HG03039 (cell line): ENCODE measurements at regions not wholly inside any gene's neighbourhood (a gene's known extent, or its start where the extent isn't known, plus 50 kb on each side); places are given as distances from the start of the nearest gene placed in this dataset.
"Not testable (repeated sequence)": the region's sequence is repeated elsewhere in the genome, so short reads cannot be mapped to it uniquely, and the experiment has no call there.

Source experiments
- ATAC-seq: cut with Tn5 transposase; IDR thresholded peaks from one replicate; pipeline ENCODE4 v1.9.1; 2021; ENCODE audit warnings: mild to moderate bottlenecking, moderate library complexity; ENCODE audit not compliant: unreplicated experiment

DNA sequence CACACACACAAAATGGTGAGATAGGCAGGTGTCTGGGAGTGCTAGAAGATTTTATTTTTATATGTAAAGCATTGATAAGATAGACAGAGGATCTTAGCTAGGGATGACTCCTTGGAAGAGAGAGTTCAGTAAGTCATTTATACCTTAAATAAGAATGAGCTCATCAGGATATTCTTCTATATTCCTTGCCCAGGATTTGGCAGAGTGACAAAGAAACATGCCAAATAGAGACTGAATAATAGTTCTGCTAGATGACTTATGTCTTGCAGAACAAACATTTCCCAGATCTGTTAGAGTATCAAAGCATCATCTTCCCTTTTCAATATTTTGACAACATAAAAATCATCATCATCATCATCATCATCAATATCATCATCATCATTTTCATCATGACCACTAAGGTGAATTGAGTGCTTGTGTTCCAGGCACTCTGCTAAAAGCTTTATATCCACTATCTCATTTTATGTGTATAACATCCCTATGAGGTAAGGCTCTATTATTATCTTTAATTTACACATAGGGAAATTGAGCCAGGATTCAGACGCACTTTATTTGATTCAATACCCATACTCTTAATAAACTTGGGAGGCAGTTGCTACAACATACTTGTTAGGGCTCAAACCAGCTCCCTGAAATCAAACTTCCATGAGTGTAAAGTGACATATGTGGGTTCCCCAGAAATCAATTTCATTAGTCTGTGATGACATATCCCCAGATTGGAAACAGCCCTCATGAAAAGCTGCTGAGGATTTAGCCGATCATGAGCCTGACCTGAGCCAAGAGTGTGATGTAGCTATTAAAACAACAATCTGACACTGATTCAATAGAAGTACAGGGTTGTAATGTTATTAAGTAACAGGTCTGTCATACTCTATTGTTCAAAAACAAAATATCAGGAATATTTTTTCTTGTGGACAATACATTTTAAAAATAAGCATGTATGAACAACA lies 176.3 kb upstream of the SEMA6A start:
- no peak for ATAC-seq

DNA sequence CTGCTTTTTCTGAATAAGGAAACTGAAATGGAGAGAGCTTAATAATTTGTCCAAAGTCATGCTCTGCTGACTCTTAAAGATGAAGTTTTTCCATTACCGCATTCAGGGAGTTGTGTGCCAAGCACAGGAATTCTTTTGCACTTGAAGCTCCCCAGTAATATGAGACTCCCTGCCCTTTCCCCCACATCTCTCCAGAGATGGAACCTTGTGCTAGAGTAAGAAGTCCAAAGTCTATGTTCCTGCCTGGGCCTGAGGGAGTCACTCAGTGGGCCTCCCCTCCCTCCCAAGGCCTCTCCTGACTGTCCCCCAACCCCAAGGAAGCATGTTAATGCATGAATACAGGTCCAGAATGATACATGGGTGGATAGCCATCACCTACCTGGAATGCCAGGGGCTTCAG lies 173.3 kb upstream of the SEMA6A start:
- no peak for ATAC-seq

DNA sequence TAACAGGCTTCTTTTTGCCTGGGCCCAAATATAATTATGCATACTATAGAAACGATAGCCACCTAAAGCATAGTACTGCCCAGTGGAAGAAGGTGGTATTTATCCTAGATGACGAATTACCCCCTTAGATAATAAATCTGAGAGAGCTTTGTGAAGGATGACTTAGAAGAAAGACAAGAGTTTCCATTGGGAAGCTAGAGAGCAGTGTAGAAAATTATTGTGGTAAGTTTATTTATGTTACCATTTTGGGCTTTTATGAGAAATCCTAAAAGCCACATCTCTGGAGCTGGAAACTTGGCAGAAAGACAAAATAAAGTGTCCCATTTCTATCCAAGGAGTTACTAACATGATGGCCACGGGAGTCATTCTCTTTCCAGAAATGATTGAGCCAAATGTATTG lies 172.0 kb upstream of the SEMA6A start:
- no peak for ATAC-seq

DNA sequence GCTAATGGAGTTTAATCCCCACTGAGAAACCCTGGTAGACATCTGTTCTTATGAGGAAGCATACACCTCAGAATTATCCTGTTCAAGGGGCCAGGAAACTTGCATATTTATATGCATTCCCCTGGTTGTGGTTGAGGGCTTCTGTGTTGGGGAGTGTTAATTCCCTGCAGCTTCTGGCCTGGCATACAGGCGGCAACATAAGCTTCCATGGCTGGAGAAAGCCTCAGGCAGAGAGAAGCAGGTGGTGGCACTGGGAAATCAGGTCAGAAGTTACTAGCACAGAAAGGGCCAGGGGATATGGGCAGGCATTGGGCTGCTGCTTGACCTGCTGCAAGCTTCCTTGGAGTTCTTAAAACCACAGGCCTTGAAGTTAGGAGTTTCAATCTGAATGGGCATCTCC lies 166.1 kb upstream of the SEMA6A start:
- no peak for ATAC-seq

DNA sequence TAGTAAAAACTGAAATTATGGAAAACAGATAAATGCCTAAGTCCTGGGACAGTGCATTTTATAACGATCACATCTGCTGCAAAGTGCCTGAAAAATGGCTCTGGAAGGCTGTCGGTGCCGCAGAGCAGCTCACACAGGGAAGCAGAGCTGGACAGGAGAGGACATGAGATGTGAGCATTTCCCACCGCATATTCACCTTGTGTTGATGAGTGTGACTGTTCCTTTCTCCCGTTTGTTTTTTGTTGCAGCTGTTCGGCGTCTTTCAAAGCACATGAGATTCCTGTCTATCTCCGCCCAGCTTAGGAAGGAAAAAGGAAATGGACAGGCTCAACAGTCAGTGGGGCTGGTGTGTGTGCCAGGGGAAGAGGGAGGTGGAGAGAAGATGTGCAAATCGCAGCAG lies 164.9 kb upstream of the SEMA6A start:
- no peak for ATAC-seq

DNA sequence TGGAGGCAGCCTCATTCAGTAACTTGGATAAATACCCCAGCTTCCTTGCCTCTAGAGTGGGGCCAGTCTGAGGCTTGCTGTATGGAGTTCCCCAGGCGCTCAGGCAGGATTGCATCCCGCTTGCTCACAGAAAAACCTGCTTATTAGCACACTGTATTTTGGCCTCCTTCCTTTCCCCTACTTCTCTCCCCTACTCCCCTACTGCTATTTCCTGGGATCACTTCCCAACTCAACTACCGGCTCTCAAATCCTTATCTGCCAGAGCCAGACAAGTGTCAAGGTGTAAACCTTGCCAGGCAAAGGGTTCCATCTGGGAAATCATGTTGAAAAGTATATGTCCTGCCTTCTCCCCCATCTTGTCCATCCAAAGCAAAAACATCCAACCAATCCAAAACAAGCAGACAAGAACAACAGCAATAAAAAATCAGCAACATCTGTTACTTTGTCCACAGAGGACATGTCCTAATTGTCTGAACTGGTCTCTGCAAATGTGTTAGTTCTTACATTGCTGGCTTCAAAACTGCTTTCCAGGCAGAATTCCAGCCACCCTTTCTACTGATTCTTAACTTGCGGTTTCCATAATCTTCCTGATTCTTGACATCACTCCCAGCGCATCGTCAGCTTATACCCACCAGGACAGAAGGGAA lies 164.1 kb upstream of the SEMA6A start:
- no peak for ATAC-seq

DNA sequence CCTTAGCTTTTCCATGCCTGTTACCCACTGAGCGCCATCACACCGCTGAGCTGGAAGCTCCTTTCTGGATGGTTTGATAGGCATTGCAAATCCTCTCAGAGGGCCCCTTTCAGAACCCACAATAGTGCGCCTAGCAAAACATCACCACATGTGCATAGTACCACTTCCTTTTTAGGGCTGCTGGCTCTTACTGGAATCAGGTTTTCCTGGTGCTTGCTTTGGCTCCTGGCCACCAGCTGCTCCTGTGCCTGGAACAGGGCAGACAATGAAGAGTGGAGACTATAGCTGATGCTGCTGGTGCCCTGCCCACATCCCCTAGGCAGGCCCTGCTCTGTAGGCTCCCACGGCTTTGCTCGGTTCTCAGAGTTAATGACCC lies 163.6 kb upstream of the SEMA6A start:
- no peak for ATAC-seq

DNA sequence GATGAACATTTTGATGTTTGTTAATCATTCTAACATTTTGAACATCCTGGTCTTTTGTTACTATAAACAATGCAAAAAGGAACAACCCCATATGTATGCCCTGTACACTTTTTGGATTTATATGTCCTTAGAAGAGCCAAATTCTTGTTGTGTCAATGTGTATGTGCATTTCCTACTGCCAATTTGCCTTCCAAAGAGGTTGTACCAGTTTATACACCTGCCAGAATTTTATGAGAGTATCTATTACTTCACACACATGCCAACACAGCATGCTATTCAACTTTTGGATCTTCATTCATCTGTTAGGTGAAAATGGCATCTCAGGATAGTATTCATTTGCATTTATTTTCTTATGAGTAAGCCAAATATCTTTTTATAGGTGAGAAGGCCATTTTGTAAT lies 162.0 kb upstream of the SEMA6A start:
- no peak for ATAC-seq

DNA sequence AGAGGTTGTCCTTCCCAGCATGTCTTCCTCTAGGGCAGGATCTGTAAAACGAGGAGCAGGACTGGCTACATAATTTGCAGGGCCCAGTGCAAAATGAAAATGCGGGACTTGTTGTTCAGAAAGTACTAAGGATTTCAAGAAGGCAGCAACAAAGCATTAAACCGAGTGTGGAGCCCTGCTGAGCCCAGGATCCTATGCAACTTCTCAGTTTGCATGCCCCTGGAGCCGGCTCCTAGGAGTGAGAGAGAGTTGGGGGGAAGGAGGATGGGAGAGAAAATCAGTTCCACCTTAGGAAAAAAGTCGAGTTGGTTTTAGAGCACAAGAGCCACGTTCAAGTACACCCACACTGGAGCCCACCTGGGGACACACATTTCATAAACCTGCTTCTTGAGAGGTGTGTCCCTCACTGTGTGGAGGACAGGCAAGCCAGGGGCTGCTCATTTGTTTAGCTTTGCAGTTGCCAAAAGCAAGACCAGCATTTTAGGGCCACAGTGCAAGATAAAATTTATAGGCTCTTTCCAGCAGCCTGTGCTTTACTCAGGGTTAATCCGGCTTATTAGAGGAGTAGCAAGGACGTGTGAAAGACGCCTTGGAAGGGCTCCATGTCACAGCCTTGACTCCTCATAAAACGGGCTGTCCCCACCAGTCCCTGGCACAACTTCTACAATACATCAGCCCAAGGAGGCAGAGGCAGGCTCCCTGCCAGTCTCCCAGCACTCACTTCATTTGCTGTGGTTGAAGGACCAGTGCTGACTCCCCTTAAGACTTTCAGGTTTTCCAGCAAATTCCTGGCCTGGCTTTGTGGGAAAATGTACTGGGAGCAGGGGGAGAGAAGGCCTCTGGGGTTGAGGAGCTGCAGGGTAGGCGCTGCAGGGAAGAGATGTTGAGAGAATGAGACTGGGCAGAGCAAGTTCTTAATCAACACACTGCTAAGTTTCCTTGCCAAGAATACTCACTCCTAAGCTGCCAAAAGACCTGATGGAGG lies 159.7 kb upstream of the SEMA6A start:
- no peak for ATAC-seq

DNA sequence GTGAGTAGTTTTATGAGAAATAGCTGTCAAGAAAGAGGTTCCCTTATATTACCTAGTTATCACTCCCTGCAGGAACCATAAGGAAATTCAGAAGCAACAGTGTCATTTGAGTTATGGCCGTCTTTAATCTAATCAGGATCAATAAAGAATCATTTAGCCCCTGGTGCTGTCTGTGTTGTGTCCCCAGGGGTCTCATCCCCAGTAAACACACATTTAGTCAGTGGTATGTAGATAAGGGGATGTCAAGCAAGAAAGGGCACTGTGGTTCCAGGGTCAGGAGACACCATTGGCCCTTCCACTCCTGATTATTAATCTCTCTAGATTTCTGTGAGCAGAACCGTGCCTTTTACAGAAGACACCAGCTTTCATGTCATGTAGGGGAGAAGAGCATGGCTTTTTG lies 158.0 kb upstream of the SEMA6A start:
- ATAC-seq: no peak

DNA sequence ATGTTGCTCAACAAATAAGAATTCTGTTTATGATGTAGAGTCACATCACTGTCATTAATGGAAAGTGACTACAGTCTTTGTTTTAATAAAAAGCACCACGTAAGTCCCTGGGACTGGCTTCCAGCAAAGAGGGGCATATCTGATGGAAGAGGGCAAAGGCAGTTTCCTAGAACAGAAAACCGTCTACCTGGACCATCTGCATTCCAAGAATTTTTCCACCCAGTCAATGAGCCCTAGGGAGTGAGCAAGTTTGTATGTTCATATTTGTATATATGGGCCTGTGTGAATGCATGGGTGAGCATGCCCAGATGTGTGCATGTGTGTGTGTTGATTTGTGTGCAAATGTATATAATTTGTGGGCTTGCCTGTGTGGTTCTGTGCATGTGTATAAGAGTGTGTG lies 156.8 kb upstream of the SEMA6A start:
- ATAC-seq: no peak

DNA sequence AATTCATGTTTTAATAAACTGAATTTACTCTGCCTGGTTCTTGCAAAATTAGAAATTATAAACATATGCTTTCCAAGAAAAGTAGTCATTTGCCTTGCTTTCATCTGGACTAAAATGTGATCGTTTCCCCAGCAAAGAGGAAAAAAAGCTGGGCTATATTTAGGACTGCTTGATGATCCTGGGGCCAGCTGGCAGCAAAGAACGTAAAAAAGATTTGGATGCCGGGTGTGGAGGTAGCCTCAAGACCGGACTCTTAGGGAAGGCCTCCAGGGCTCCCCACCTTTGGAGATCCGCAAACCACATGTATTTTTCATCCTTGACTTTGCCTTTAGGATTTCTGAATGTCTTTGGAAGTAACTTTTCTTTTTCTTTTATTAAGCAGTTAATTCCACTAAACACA lies 156.1 kb upstream of the SEMA6A start:
- ATAC-seq: no peak

DNA sequence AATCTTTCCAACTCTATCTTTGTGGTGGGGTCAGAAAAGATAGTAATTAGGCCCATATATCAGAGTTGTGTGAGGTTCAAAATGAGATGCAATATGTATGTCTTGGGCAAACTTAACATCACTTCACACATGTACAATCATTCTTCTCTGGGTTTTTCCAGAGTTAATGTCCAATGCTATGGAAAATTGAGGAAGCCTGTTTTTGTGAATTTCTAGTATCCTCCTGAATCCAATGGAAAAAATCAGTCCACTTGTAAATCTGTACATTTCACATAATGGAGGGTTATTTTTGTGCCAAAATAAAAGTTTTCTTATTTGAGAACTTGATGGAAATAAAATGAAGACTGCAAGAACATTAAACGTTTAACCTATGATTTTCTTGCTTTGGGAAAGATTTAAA lies 155.6 kb upstream of the SEMA6A start:
- no peak for ATAC-seq

DNA sequence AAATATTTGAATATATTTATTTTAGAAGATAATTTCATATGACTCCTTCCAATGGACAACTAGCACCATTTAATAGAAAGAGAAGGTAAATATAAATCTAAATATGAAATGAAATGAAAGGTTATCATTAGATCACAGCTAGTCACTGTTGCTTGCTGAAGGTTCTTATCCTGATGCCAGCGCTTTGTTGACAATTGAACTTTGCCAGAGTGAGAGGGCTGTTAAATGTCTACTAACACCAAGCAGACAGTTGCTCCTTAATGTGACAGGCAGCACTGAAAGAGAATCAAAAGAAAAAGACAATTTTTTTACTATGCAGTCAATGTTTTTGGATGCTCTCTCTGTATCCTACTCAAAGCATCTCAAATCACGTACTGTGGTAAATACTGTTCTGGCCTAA lies 152.6 kb upstream of the SEMA6A start:
- no peak for ATAC-seq

DNA sequence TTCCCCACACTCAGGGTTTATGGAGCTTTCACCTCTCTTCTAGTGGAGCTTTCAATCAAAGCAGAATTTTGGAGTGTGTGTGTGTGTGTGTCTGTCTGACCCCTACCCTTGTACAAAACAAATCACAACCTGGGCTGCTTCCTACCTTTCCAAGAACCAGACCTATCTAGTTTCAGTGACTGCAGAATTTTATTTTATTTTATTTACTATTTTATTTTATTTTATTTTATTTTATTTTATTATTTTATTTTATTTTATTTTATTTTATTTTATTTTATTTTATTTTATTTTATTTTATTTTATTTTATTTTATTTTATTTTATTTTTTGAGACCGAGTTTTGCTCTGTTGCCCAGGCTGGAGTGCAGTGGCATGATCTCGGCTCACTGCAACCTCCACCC lies 151.6 kb upstream of the SEMA6A start:
- not testable (repeated sequence) for ATAC-seq

DNA sequence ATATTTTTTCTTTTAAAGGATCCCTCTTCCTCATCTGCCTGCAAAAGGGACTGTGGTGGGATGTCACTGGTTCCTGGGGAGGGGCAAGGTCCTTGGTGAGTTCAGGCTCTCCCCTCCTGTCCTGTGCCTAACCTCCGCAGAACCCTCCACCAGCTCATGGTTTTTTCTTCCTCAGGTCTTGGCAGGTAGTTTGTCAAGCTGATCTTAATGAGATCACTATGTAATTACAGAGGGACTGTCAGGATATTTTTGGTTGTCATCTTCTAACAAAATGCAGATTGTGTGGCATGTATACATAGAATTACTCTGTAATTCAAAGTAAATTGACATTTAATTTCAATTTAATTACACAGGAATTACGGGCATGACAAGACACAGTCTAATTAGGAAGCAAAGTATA lies 150.3 kb upstream of the SEMA6A start:
- no peak for ATAC-seq

DNA sequence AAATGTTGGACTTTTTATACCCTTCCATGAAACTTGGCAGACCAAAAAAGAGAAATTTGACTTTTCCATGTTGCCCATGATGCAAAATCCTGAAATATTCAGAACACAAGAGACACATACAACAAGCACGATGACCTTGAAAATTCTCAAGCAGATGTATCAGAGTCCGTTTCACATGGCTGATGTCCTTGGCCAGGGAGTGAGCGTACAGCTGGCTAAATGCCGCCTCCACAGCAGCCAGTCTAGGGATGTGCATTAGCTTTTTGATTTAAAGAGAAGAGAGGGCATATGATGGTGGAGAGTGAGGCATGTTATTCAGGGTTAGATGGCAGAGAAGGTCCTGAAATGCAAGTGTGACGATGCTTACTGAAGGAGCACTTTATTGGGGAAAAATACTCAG lies 148.0 kb upstream of the SEMA6A start:
- ATAC-seq: no peak

DNA sequence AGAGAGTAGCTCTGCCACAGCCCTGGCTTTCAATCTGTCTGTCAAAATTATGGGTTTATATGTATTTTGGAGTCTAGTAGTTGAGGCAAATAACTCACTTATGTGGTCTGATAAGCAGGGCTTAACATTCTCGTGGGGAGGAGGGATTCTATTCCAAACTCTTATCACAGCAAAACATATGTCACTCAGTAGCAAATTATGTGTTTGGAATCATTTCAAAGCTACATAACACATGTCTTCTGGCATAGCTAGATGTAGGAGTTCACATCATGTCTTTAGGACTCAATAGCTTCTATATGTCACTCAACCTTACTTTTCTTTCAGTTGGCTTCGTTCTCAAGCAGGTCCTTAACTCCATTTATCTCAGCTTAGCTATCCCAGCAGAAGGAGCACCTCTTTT lies 144.5 kb upstream of the SEMA6A start:
- ATAC-seq: no peak

DNA sequence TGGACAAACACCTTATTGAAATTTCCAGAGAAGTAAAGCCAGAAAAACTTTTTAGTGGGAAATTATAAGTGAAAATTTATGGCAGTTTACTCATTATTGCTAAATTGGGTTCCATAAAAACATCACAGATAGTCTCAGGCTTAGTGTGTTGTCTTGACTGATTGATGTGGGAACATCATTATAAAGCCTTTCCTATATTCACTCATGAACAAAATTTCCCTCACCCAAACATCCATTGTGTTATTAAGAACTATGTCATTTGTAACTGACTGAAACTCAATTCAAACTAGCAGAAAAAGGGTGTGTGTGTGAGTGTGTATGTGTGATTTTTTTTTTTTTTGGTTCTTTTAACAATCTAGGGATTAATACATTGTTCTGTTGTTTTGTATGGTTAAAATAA lies 143.7 kb upstream of the SEMA6A start:
- ATAC-seq: no peak

DNA sequence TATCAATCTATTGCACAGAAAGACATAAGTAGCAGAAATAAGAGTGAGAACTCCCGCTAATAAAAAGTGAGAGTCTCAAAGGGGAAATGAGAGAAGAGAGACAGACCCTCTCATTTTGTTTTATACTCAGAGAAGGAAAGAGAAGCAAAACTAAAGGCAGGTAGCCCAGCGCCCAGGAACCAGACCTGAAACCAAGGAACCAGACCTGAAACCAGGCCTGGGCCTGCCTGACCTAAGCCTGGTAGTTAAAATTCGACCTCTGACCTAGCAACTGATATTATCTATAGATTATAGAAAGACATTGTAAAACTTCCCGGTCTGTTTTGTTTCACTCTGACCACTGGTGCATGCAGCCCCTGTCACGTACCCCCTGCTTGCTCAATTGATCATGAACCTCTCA lies 134.5 kb upstream of the SEMA6A start:
- no peak for ATAC-seq

DNA sequence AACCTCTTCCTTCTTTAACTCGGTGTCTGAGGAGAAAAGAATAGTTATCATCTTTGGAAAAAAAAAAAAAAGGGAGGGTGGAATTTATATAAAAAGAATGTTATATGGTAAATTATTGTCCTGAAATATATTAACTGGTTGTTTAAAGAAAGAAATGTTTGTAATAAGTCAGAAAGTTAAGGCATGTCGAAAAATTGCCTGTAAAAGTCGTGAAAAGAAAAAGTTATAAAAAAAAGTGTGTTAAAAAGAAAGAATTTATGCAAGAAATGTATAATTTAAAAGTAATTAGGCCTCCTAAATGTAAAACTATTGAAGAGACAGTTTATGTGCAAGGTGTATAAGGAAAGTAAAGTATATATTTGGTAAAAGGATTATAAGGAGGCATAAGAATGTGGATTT lies 130.5 kb upstream of the SEMA6A start:
- not testable (repeated sequence) for ATAC-seq
